MCF 10A (cell line): ENCODE measurements at regions not wholly inside any gene's neighbourhood (a gene's known extent, or its start where the extent isn't known, plus 50 kb on each side); places are given as distances from the start of the nearest gene placed in this dataset.
A peak's percentile ranks its signal among the peaks of the same experiment; 100 is the strongest.

Source experiments
- BruUV-seq: library from RNA; stranded (reverse); fragments of 400-500 nt; replicated peaks from 2 replicates; lab custom pipeline; 2021; lab: Mats Ljungman, UMichigan
- CTCF ChIA-PET: fragments of 300-600 bp; sonication (Branson Sonifier 250); formaldehyde crosslinking; extraction: SDS; loops from one replicate; lab custom pipeline; 2021; ENCODE audit warnings: antibody characterized with exemption, inconsistent platforms; lab: Yijun Ruan, JAX
- POLR2A ChIA-PET: fragments of 300-600, 350-650 bp; sonication (Branson Sonifier 250); formaldehyde crosslinking; extraction: SDS; loops from one replicate; lab custom pipeline; 2020; ENCODE audit warnings: antibody characterized with exemption, inconsistent platforms; lab: Yijun Ruan, JAX
- DNase-seq: peaks from one replicate; pipeline ENCODE4 v3.0.0-alpha.2; 2018; ENCODE audit not compliant: unreplicated experiment
- H3K27ac Mint-ChIP-seq: one replicate; pipeline ENCODE4 v1.8.0; 2022; ENCODE audit warnings: mild to moderate bottlenecking, low read depth, mixed read lengths; ENCODE audit not compliant: unreplicated experiment
- H3K27me3 Mint-ChIP-seq: one replicate; pipeline ENCODE4 v1.8.0; 2022; ENCODE audit warnings: mixed read lengths; ENCODE audit not compliant: insufficient read depth, unreplicated experiment
- H3K36me3 Mint-ChIP-seq: one replicate; pipeline ENCODE4 v1.8.0; 2022; ENCODE audit warnings: mild to moderate bottlenecking, moderate library complexity, mixed read lengths; ENCODE audit not compliant: insufficient read depth, unreplicated experiment
- H3K4me1 Mint-ChIP-seq: one replicate; pipeline ENCODE4 v1.8.0; 2022; ENCODE audit warnings: mixed read lengths; ENCODE audit not compliant: insufficient read depth, unreplicated experiment
- H3K4me3 Mint-ChIP-seq: one replicate; pipeline ENCODE4 v1.8.0; 2022; ENCODE audit warnings: mild to moderate bottlenecking, moderate library complexity, mixed read lengths; ENCODE audit not compliant: unreplicated experiment
- H3K9me3 Mint-ChIP-seq: one replicate; pipeline ENCODE4 v1.8.0; 2022; ENCODE audit warnings: mixed read lengths; ENCODE audit not compliant: unreplicated experiment
- CTCF ChIP-seq: fragments of 200-600 bp; IDR thresholded peaks from one replicate; pipeline ENCODE4 v1.8.0; 2022; ENCODE audit warnings: antibody characterized with exemption, mild to moderate bottlenecking; ENCODE audit not compliant: unreplicated experiment
- intact Hi-C: fragments of 100-400 bp; cut with micrococcal nuclease; formaldehyde crosslinking; loops from 2 replicates; pipeline ENCODE4 v1.14.1; 2022

GRCh38 chr5:34507933-34508332, 148.2 kb upstream of the RAI14 start:
- Mint-ChIP-seq H3K4me1 (peaks cover 16% of the 10 kb centered on the region), H3K9me3 (no peaks in the 10 kb centered on the region), H3K36me3 (no peaks in the 10 kb centered on the region), H3K27ac (no peak overlapping the region), H3K27me3 (no peaks in the 10 kb centered on the region), H3K4me3 (no peak overlapping the region)
- ChIA-PET CTCF (interaction anchor here (0.6 to 1.8 kb wide), 5 partner anchors 16 to 1223 kb away, joined by 3 to 7 read pairs (median 3); no protein-coding TSS in a partner anchor), POLR2A (interaction anchor here (1.9 kb wide), 1 partner anchor 17 kb away, joined by 5 read pairs; no protein-coding TSS in a partner anchor)
- BruUV-seq, result no TSS peak
- no peak for DNase-seq
- intact Hi-C loops, result no loop called here
- TF ChIP-seq CTCF, result no peak

- Mint-ChIP-seq H3K9me3 (no peaks in the 10 kb centered on the region), H3K36me3 (no peaks in the 10 kb centered on the region), H3K4me1 (peaks cover 16% of the 10 kb centered on the region), H3K27me3 (no peaks in the 10 kb centered on the region), H3K27ac (peak overlapping the region; percentile 74), H3K4me3 (no peak overlapping the region)
- no peak for TF ChIP-seq CTCF
- intact Hi-C loops, result no loop called here
- no TSS peak for BruUV-seq
- DNase-seq, result no peak
- ChIA-PET CTCF (interaction anchor here (1.8 kb wide), 1 partner anchor 389 kb away, joined by 7 read pairs; no protein-coding TSS in a partner anchor), POLR2A (interaction anchor here (0.6 to 1.9 kb wide), 3 partner anchors 13 to 448 kb away, joined by 3 to 5 read pairs (median 4); no protein-coding TSS in a partner anchor)
Observed at GRCh38 chr5:34509392-34509791, 146.7 kb upstream of the RAI14 start.

- H3K27ac Mint-ChIP-seq, result peak overlapping the region; percentile 74
- ChIA-PET CTCF (interaction anchor here (0.5 to 1.4 kb wide), 3 partner anchors 9 to 388 kb away, joined by 4 to 10 read pairs (median 7); no protein-coding TSS in a partner anchor), POLR2A (interaction anchor here (0.6 to 1.3 kb wide), 2 partner anchors 11 to 322 kb away, joined by 3 read pairs; no protein-coding TSS in a partner anchor)
- BruUV-seq, result no TSS peak
- H3K36me3 Mint-ChIP-seq, result no peaks in the 10 kb centered on the region
- H3K9me3 Mint-ChIP-seq, result no peaks in the 10 kb centered on the region
- H3K4me3 Mint-ChIP-seq, result no peak overlapping the region
- H3K27me3 Mint-ChIP-seq, result no peaks in the 10 kb centered on the region
- no peak for TF ChIP-seq CTCF
- no peak for DNase-seq
- peaks cover 16% of the 10 kb centered on the region for H3K4me1 Mint-ChIP-seq
- intact Hi-C loops, result no loop called here
Observed at GRCh38 chr5:34510002-34510401, 146.1 kb upstream of the RAI14 start.

- Mint-ChIP-seq H3K27me3 (no peaks in the 10 kb centered on the region), H3K36me3 (no peaks in the 10 kb centered on the region), H3K9me3 (no peaks in the 10 kb centered on the region), H3K4me1 (peaks cover 16% of the 10 kb centered on the region), H3K4me3 (no peak overlapping the region), H3K27ac (no peak overlapping the region)
- DNase-seq, result no peak
- POLR2A ChIA-PET, result interaction anchor here (1.1 to 1.3 kb wide), 3 partner anchors 12 to 406 kb away, joined by 3 to 4 read pairs (median 3); no protein-coding TSS in a partner anchor
- no peak for TF ChIP-seq CTCF
- CTCF ChIA-PET, result interaction anchor here (0.7 to 1.4 kb wide), 6 partner anchors 12 to 390 kb away, joined by 3 to 10 read pairs (median 3); no protein-coding TSS in a partner anchor
- intact Hi-C loops, result no loop called here
- no TSS peak for BruUV-seq
Observed at GRCh38 chr5:34511063-34511462, 145.1 kb upstream of the RAI14 start.
